HepG2 (cell line): ENCODE measurements at regions not wholly inside any gene's neighbourhood (a gene's known extent, or its start where the extent isn't known, plus 50 kb on each side); places are given as distances from the start of the nearest gene placed in this dataset.

ENCODE experiments used
- ATAC-seq: fragments of 200-7000 bp; cut with Tn5 transposase; 3 replicates; pipeline ENCODE4 v1.9.1; 2020; ENCODE audit warnings: mild to moderate bottlenecking, moderate library complexity
- BruUV-seq: library from RNA; stranded (reverse); fragments of 400-500 nt; replicated peaks from 2 replicates; lab custom pipeline; 2021; lab: Mats Ljungman, UMichigan
- CTCF ChIA-PET: fragments of 300-600 bp; formaldehyde crosslinking; extraction: SDS; loops from one replicate; lab custom pipeline; 2021; ENCODE audit warnings: low total read pairs, inconsistent platforms, low intra/inter-chr PET ratio; lab: Yijun Ruan, JAX
- POLR2A ChIA-PET: fragments of 350-600 bp; sonication (Branson Sonifier 250); formaldehyde crosslinking; loops from one replicate; lab custom pipeline; 2020; ENCODE audit warnings: antibody characterized with exemption, inconsistent platforms; lab: Yijun Ruan, JAX
- DNase-seq: peaks from one replicate; pipeline ENCODE4 v3.0.0-alpha.2; 2015; ENCODE audit warnings: low spot score
- FAIRE-seq: peaks from 3 replicates; lab custom pipeline; 2011; peaks lifted over from hg19 to GRCh38; lab: Jason Lieb, UNC
- H2AFZ ChIP-seq: one replicate; pipeline ENCODE4 v1.6.1; 2011; ENCODE audit warnings: low read length, inconsistent platforms
- H3K27ac ChIP-seq: fragments of 300-600 bp; 3 replicates; pipeline ENCODE4 v1.8.0; 2011; ENCODE audit warnings: mixed run types, mild to moderate bottlenecking, mixed read lengths, low read length, inconsistent platforms; ENCODE audit not compliant: insufficient read depth; ENCODE audit errors: extremely low read length
- H3K27me3 ChIP-seq, 2 experiments: fragments of 200-600 bp in 1 of 2; 2 replicates in 1 of 2; 3 replicates in 1 of 2; pipeline versions ENCODE4 v1.6.0 to v1.8.0; 2011; ENCODE audit warnings: low read length in 2 of 2, mild to moderate bottlenecking in 2 of 2, moderate library complexity in 2 of 2, inconsistent platforms in 1 of 2; ENCODE audit not compliant: insufficient read depth in 2 of 2, control insufficient read depth in 1 of 2
- H3K36me3 ChIP-seq, 2 experiments: fragments of 200-600 bp in 1 of 2; replicated peaks in 1 of 2; 2 replicates in 1 of 2; 3 replicates in 1 of 2; pipeline versions ENCODE4 v1.5.1 to v1.8.0; 2011; ENCODE audit warnings: low read length in 2 of 2, inconsistent platforms in 1 of 2; ENCODE audit not compliant: insufficient read depth in 2 of 2, control insufficient read depth in 1 of 2
- H3K4me1 ChIP-seq: 2 replicates; pipeline ENCODE4 v1.5.1; 2012; ENCODE audit warnings: low read length, inconsistent platforms; ENCODE audit not compliant: insufficient read depth
- H3K4me2 ChIP-seq: 2 replicates; pipeline ENCODE4 v1.6.0; 2011; ENCODE audit warnings: low read depth, low read length, inconsistent platforms
- H3K4me3 ChIP-seq, 3 experiments: fragments of 200-600 bp in 1 of 3; sonication (generic), shearing (Covaris generic) in 1 of 3; replicated peaks in 1 of 3; 2 replicates each; pipeline ENCODE4 v1.5.1; 2011 to 2016; ENCODE audit warnings: low read length in 3 of 3, inconsistent platforms in 2 of 3, low read depth in 2 of 3, mild to moderate bottlenecking in 2 of 3, control low read depth in 1 of 3, mixed read lengths in 1 of 3; ENCODE audit not compliant: insufficient read depth in 1 of 3
- H3K79me2 ChIP-seq: one replicate; pipeline ENCODE4 v1.6.1; 2011; ENCODE audit warnings: low read length, inconsistent platforms; ENCODE audit not compliant: insufficient read depth
- H3K9ac ChIP-seq: 2 replicates; pipeline ENCODE4 v1.6.0; 2011; ENCODE audit warnings: mild to moderate bottlenecking, low read depth, low read length, inconsistent platforms; ENCODE audit not compliant: insufficient read depth
- H3K9me3 ChIP-seq: 2 replicates; pipeline ENCODE4 v1.5.1; 2012; ENCODE audit warnings: mild to moderate bottlenecking, low read length
- H4K20me1 ChIP-seq: 2 replicates; pipeline ENCODE4 v1.6.0; 2011; ENCODE audit warnings: inconsistent platforms, mild to moderate bottlenecking, low read length, moderate library complexity; ENCODE audit not compliant: insufficient read depth
- KAT8 ChIP-seq: IDR thresholded peaks from 2 replicates; pipeline ENCODE4 v1.6.1; 2016; ENCODE audit warnings: missing genetic modification reagents, missing compliant biosample characterization
- PHF20 ChIP-seq: sonication (generic); formaldehyde crosslinking; IDR thresholded peaks from 2 replicates; pipeline ENCODE4 v1.5.0; 2020; ENCODE audit warnings: mild to moderate bottlenecking, missing genetic modification reagents
- WGBS: methylation state at CpG from one replicate; pipeline ENCODE4 v1.1.6; 2017; ENCODE audit warnings: low lambda C conversion rate; 5-methylcytosine and 5-hydroxymethylcytosine counted together
- in situ Hi-C: cut with HindIII; loops from 2 replicates; pipeline ENCODE4 v1.10.0; 2017; ENCODE audit warnings: low pct_unique_long_range_greater_than_20kb; ENCODE audit not compliant: extremely low pct_ligation_motif_present
- intact Hi-C: fragments of 100-400 bp; cut with micrococcal nuclease; formaldehyde crosslinking; loops from one replicate; pipeline ENCODE4 v1.10.0; 2022; ENCODE audit not compliant: unreplicated experiment
- TF ChIP-seq, protein P1 (sequence below), 2 experiments: sonication (generic) in 1 of 2; formaldehyde crosslinking in 1 of 2; IDR thresholded peaks; 2 replicates each; pipeline versions ENCODE4 v1.4.0 to v1.6.1; 2018 to 2020; ENCODE audit warnings: missing genetic modification reagents in 2 of 2, borderline replicate concordance in 1 of 2, low read depth in 1 of 2, mild to moderate bottlenecking in 1 of 2, missing biosample characterization in 1 of 2
- TF ChIP-seq, protein P2 (sequence below): sonication (generic); formaldehyde crosslinking; IDR thresholded peaks from 2 replicates; pipeline ENCODE4 v1.4.0; 2020; ENCODE audit warnings: missing genetic modification reagents
- TF ChIP-seq, protein P3 (sequence below): sonication (generic); formaldehyde crosslinking; IDR thresholded peaks from 2 replicates; pipeline ENCODE4 v1.5.0; 2020; ENCODE audit warnings: mild to moderate bottlenecking, missing genetic modification reagents

DNA sequence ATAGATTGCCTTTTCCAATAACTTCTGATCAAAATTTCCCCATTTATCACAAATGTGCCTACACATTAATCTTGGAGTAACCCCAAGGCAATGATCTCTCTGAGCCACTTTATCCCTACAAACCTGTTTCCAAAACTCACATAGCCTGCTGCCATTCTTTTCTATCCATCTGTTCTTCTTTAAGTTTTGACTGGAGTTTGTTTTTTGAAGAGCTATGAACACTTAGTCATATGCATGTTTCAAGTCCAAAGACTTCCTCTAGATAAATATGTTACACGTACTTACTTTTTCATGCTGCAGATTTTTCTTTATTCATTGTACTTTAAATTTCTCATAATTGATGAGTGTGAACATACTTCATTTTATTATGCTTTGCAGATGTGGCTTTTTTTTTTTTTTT is 488.9 kb upstream of the CITED2 start:
- Histone ChIP-seq H3K4me2 (no peak overlapping the region), H3K4me3 (no peak overlapping the region), H3K27me3 (no peaks in the 10 kb centered on the region), H3K36me3 (no peaks in the 10 kb centered on the region), H3K27ac (no peak overlapping the region), H3K79me2 (no peaks in the 10 kb centered on the region), H2AFZ (no peak overlapping the region), H3K9ac (no peak overlapping the region), H3K9me3 (peaks cover 7% of the 10 kb centered on the region; the same call in 1 of the 2 replicates), H4K20me1 (no peaks in the 10 kb centered on the region), H3K4me1 (no peaks in the 10 kb centered on the region)
- FAIRE-seq (no peak), DNase-seq (no peak), ATAC-seq (no peak)
- ChIA-PET POLR2A (no interaction called here), CTCF (no interaction called here)
- no TSS peak for BruUV-seq
- WGBS, result 6% methylated on average over 1 of the region's 1 CpG
- TF ChIP-seq KAT8 (no peak), PHF20 (no peak)
- TF ChIP-seq, protein P1, sequence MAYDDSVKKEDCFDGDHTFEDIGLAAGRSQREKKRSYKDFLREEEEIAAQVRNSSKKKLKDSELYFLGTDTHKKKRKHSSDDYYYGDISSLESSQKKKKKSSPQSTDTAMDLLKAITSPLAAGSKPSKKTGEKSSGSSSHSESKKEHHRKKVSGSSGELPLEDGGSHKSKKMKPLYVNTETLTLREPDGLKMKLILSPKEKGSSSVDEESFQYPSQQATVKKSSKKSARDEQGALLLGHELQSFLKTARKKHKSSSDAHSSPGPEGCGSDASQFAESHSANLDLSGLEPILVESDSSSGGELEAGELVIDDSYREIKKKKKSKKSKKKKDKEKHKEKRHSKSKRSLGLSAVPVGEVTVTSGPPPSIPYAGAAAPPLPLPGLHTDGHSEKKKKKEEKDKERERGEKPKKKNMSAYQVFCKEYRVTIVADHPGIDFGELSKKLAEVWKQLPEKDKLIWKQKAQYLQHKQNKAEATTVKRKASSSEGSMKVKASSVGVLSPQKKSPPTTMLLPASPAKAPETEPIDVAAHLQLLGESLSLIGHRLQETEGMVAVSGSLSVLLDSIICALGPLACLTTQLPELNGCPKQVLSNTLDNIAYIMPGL (CRISPR knock-in tag; IDR thresholded peaks at IDR 0.05; ENCODE audit: borderline replicate concordance in 1 of 2, low read depth in 1 of 2), result no peak
- TF ChIP-seq, protein P2, sequence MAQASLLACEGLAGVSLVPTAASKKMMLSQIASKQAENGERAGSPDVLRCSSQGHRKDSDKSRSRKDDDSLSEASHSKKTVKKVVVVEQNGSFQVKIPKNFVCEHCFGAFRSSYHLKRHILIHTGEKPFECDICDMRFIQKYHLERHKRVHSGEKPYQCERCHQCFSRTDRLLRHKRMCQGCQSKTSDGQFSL (CRISPR knock-in tag), result no peak
- TF ChIP-seq, protein P3, sequence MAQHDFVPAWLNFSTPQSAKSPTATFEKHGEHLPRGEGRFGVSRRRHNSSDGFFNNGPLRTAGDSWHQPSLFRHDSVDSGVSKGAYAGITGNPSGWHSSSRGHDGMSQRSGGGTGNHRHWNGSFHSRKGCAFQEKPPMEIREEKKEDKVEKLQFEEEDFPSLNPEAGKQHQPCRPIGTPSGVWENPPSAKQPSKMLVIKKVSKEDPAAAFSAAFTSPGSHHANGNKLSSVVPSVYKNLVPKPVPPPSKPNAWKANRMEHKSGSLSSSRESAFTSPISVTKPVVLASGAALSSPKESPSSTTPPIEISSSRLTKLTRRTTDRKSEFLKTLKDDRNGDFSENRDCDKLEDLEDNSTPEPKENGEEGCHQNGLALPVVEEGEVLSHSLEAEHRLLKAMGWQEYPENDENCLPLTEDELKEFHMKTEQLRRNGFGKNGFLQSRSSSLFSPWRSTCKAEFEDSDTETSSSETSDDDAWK (CRISPR knock-in tag), result no peak
- intact Hi-C loops (no loop called here), in situ Hi-C loops (no loop called here)
